Kidney (tissue), 13 donors: ENCODE measurements at regions not wholly inside any gene's neighbourhood (a gene's known extent, or its start where the extent isn't known, plus 50 kb on each side); places are given as distances from the start of the nearest gene placed in this dataset.

ENCODE experiments used
- DNase-seq, 5 donors: peaks; one replicate each; pipeline ENCODE4 v3.0.0-alpha.2; 2013 to 2020
- FAIRE-seq: peaks from 2 replicates; lab custom pipeline; 2012; peaks lifted over from hg19 to GRCh38; lab: Jason Lieb, UNC
- H3K27ac ChIP-seq, 2 donors: one replicate each; pipeline ENCODE4 v1.7.0; 2013; ENCODE audit warnings: low read depth in 2 of 2, low read length in 2 of 2, inconsistent platforms in 1 of 2
- H3K27me3 ChIP-seq: one replicate; pipeline ENCODE4 v1.7.1; 2013; ENCODE audit warnings: low read length, inconsistent platforms; ENCODE audit not compliant: control insufficient read depth, insufficient read depth
- H3K36me3 ChIP-seq, 3 donors: one replicate each; pipeline versions ENCODE4 v1.7.0 to v1.7.1; 2013; ENCODE audit warnings: low read length in 3 of 3, control low read depth in 1 of 3, inconsistent platforms in 1 of 3; ENCODE audit not compliant: insufficient read depth in 3 of 3, control insufficient read depth in 2 of 3
- H3K4me1 ChIP-seq, 3 donors: one replicate each; pipeline versions ENCODE4 v1.7.0 to v1.7.1; 2013; ENCODE audit warnings: low read length in 3 of 3, inconsistent platforms in 1 of 3, low read depth in 1 of 3; ENCODE audit not compliant: control insufficient read depth in 2 of 3, insufficient read depth in 2 of 3
- H3K4me3 ChIP-seq, 3 donors: one replicate each; pipeline versions ENCODE4 v1.7.0 to v1.8.1; 2013; ENCODE audit warnings: low read length in 3 of 3, control low read depth in 1 of 3, inconsistent platforms in 1 of 3
- H3K9ac ChIP-seq, 3 donors: one replicate each; pipeline versions ENCODE4 v1.7.0 to v1.7.1; 2013; ENCODE audit warnings: low read length in 3 of 3, control low read depth in 1 of 3, inconsistent platforms in 1 of 3
- H3K9me3 ChIP-seq, 3 donors: one replicate each; pipeline versions ENCODE4 v1.7.0 to v1.7.1; 2013; ENCODE audit warnings: low read length in 3 of 3, control low read depth in 1 of 3, inconsistent platforms in 1 of 3; ENCODE audit not compliant: control insufficient read depth in 2 of 3, insufficient read depth in 1 of 3
- intact Hi-C: fragments of 100-400 bp; cut with DNase I; formaldehyde crosslinking; loops from one replicate; pipeline ENCODE4 v1.11.1; 2022
- TF ChIP-seq, protein P1 (sequence below): IDR thresholded peaks from 3 replicates; pipeline ENCODE4 v1.5.1; 2012; ENCODE audit warnings: mild to moderate bottlenecking, moderate library complexity, borderline replicate concordance; ENCODE audit not compliant: insufficient read depth; ENCODE audit errors: extremely low read depth
- donor health status: control.
- donor health status: control.
- donor health status: control.
- donor health status: control.
- donor health status: control.
- donor health status: DM: yes; HTN: yes; CAD: no.
- donor health status: Normal renal cell carcinoma (clear cell type).

GRCh38 chr5:23445573-23445972 is 61.8 kb upstream of the PRDM9 start:
- H3K9ac ChIP-seq = no peak overlapping the region
- no peak overlapping the region for H3K27ac ChIP-seq
- DNase-seq (no peak), FAIRE-seq (no peak)
- no peaks in the 10 kb centered on the region for H3K4me1 ChIP-seq
- no peaks in the 10 kb centered on the region for H3K27me3 ChIP-seq
- TF ChIP-seq, protein P1, sequence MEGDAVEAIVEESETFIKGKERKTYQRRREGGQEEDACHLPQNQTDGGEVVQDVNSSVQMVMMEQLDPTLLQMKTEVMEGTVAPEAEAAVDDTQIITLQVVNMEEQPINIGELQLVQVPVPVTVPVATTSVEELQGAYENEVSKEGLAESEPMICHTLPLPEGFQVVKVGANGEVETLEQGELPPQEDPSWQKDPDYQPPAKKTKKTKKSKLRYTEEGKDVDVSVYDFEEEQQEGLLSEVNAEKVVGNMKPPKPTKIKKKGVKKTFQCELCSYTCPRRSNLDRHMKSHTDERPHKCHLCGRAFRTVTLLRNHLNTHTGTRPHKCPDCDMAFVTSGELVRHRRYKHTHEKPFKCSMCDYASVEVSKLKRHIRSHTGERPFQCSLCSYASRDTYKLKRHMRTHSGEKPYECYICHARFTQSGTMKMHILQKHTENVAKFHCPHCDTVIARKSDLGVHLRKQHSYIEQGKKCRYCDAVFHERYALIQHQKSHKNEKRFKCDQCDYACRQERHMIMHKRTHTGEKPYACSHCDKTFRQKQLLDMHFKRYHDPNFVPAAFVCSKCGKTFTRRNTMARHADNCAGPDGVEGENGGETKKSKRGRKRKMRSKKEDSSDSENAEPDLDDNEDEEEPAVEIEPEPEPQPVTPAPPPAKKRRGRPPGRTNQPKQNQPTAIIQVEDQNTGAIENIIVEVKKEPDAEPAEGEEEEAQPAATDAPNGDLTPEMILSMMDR = no peak
- H3K9me3 ChIP-seq = no peaks in the 10 kb centered on the region
- no peaks in the 10 kb centered on the region for H3K36me3 ChIP-seq
- H3K4me3 ChIP-seq = no peak overlapping the region
- intact Hi-C loops = no loop called here

GRCh38 chr5:23440703-23441102 is 66.7 kb upstream of the PRDM9 start:
- Histone ChIP-seq H3K27ac (no peak overlapping the region), H3K27me3 (no peaks in the 10 kb centered on the region), H3K4me1 (no peaks in the 10 kb centered on the region), H3K36me3 (no peaks in the 10 kb centered on the region), H3K4me3 (no peak overlapping the region), H3K9ac (no peak overlapping the region), H3K9me3 (no peaks in the 10 kb centered on the region)
- TF ChIP-seq, protein P1 = no peak
- intact Hi-C loops = no loop called here
- FAIRE-seq (no peak), DNase-seq (no peak)

- DNase-seq (no peak), FAIRE-seq (no peak)
- H3K9ac ChIP-seq = no peak overlapping the region
- TF ChIP-seq, protein P1 = no peak
- H3K36me3 ChIP-seq = no peaks in the 10 kb centered on the region
- intact Hi-C loops = no loop called here
- no peaks in the 10 kb centered on the region for H3K9me3 ChIP-seq
- no peak overlapping the region for H3K4me3 ChIP-seq
- no peaks in the 10 kb centered on the region for H3K27me3 ChIP-seq
- no peak overlapping the region for H3K27ac ChIP-seq
- no peaks in the 10 kb centered on the region for H3K4me1 ChIP-seq
Measured at GRCh38 chr5:23437011-23437410, 70.4 kb upstream of the PRDM9 start.
